Endothelial cell (in vitro differentiated cells): ENCODE measurements at regions not wholly inside any gene's neighbourhood (a gene's known extent, or its start where the extent isn't known, plus 50 kb on each side); places are given as distances from the start of the nearest gene placed in this dataset.

Source experiments
- DNase-seq: peaks from one replicate; pipeline ENCODE4 v3.0.0; 2021; ENCODE audit warnings: low spot score
- H3K27ac Mint-ChIP-seq: one replicate; pipeline ENCODE4 v1.8.0; 2021; ENCODE audit warnings: mixed read lengths, inconsistent platforms; ENCODE audit not compliant: unreplicated experiment
- H3K27me3 Mint-ChIP-seq: one replicate; pipeline ENCODE4 v1.8.0; 2021; ENCODE audit warnings: mild to moderate bottlenecking, moderate library complexity, mixed read lengths, inconsistent platforms; ENCODE audit not compliant: unreplicated experiment
- H3K36me3 Mint-ChIP-seq: one replicate; pipeline ENCODE4 v1.8.0; 2021; ENCODE audit warnings: mild to moderate bottlenecking, low read depth, mixed read lengths, inconsistent platforms; ENCODE audit not compliant: unreplicated experiment
- H3K4me1 Mint-ChIP-seq: one replicate; pipeline ENCODE4 v1.8.0; 2021; ENCODE audit warnings: mild to moderate bottlenecking, mixed read lengths, inconsistent platforms; ENCODE audit not compliant: unreplicated experiment
- H3K4me3 Mint-ChIP-seq: one replicate; pipeline ENCODE4 v1.8.0; 2021; ENCODE audit warnings: mild to moderate bottlenecking, mixed read lengths, inconsistent platforms; ENCODE audit not compliant: unreplicated experiment
- H3K9me3 Mint-ChIP-seq: one replicate; pipeline ENCODE4 v1.8.0; 2021; ENCODE audit warnings: mixed read lengths, inconsistent platforms; ENCODE audit not compliant: unreplicated experiment
- TF ChIP-seq, protein P1 (sequence below): fragments of 200-600 bp; sonication (generic); IDR thresholded peaks from one replicate; pipeline ENCODE4 v1.5.0; 2021; ENCODE audit warnings: antibody characterized with exemption; ENCODE audit not compliant: unreplicated experiment

DNA sequence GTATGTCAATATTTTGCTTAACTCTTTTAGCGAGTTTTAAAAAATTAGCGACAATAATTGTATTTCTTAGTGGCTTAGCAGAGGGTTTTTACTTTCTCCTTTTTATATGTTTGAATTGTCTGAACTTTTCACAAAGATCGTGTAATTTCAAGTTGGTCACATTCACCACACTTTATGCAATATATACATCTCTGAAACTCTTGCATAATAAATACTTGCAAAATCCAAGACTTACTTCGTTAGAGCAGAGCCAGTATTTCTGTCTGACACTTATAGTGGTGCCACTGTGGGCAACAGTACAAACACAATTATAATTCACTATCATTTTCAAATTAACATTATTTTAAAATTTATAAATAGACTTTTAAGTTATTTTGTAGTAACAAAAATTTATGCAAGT lies 62.0 kb downstream of the SUCNR1 start:
- Mint-ChIP-seq H3K27ac (no peak overlapping the region), H3K4me1 (no peaks in the 10 kb centered on the region), H3K4me3 (no peak overlapping the region), H3K9me3 (no peaks in the 10 kb centered on the region), H3K36me3 (no peaks in the 10 kb centered on the region), H3K27me3 (no peaks in the 10 kb centered on the region)
- DNase-seq = no peak
- TF ChIP-seq, protein P1, sequence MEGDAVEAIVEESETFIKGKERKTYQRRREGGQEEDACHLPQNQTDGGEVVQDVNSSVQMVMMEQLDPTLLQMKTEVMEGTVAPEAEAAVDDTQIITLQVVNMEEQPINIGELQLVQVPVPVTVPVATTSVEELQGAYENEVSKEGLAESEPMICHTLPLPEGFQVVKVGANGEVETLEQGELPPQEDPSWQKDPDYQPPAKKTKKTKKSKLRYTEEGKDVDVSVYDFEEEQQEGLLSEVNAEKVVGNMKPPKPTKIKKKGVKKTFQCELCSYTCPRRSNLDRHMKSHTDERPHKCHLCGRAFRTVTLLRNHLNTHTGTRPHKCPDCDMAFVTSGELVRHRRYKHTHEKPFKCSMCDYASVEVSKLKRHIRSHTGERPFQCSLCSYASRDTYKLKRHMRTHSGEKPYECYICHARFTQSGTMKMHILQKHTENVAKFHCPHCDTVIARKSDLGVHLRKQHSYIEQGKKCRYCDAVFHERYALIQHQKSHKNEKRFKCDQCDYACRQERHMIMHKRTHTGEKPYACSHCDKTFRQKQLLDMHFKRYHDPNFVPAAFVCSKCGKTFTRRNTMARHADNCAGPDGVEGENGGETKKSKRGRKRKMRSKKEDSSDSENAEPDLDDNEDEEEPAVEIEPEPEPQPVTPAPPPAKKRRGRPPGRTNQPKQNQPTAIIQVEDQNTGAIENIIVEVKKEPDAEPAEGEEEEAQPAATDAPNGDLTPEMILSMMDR = no peak

DNA sequence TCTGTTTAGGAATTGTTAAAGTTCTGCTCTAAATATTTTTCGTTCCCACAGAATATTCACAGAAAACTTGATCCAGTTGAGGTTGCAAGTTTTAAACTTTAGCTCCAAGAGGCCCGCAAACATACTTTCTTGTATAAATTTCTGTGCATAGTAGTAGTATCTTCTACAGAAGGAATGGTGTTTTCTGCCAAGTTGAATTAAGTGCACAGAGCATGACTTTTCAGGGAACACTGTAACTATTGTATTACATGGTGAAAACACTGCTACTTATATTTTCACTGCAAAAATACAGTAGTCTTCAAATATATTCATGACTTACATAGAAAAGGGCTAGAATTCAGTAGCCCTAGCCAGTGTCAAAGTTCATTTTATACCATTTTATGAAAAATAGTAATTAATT lies 67.0 kb downstream of the SUCNR1 start:
- Mint-ChIP-seq H3K4me1 (no peaks in the 10 kb centered on the region), H3K9me3 (no peaks in the 10 kb centered on the region), H3K36me3 (no peaks in the 10 kb centered on the region), H3K27me3 (no peaks in the 10 kb centered on the region), H3K27ac (no peak overlapping the region), H3K4me3 (no peak overlapping the region)
- DNase-seq = no peak
- TF ChIP-seq, protein P1 = no peak

- Mint-ChIP-seq H3K27ac (no peak overlapping the region), H3K9me3 (no peaks in the 10 kb centered on the region), H3K36me3 (no peaks in the 10 kb centered on the region), H3K4me1 (no peaks in the 10 kb centered on the region), H3K4me3 (no peak overlapping the region), H3K27me3 (peaks cover 2% of the 10 kb centered on the region)
- TF ChIP-seq, protein P1 = no peak
- DNase-seq = no peak
Measured at GRCh38 chr3:151943539-151943938, 70.1 kb downstream of the SUCNR1 start.

GRCh38 chr3:151944356-151944755 lies 70.9 kb downstream of the SUCNR1 start:
- Mint-ChIP-seq H3K9me3 (no peaks in the 10 kb centered on the region), H3K4me1 (no peaks in the 10 kb centered on the region), H3K4me3 (no peak overlapping the region), H3K27me3 (peaks cover 2% of the 10 kb centered on the region), H3K27ac (no peak overlapping the region), H3K36me3 (no peaks in the 10 kb centered on the region)
- TF ChIP-seq, protein P1 = no peak
- no peak for DNase-seq

DNA sequence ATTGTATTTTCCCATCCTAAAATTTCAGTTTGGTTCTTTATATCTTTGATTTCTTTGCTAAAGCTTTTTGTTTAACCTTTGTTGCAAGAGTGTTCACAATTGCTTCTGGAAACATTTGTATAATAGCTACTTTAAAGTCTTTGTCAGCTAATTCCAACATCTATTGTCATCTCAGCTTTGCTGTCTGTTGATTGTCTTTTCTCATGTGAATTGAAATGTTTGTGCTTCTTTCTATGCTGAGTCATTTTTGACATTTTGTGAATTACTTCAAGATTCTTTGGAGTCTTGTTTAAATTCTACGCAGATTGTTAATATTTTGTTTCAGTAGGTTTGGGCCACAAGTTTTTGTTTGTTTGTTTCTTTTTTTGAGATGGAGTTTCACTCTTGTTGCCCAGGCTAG lies 73.2 kb downstream of the SUCNR1 start:
- peaks cover 2% of the 10 kb centered on the region for H3K27me3 Mint-ChIP-seq
- H3K36me3 Mint-ChIP-seq = no peaks in the 10 kb centered on the region
- TF ChIP-seq, protein P1 = no peak
- DNase-seq = no peak
- peaks cover 8% of the 10 kb centered on the region for H3K4me1 Mint-ChIP-seq
- H3K9me3 Mint-ChIP-seq = no peaks in the 10 kb centered on the region
- no peak overlapping the region for H3K27ac Mint-ChIP-seq
- H3K4me3 Mint-ChIP-seq = no peak overlapping the region
